CD14-positive monocyte (primary cell): ENCODE measurements at regions not wholly inside any gene's neighbourhood (a gene's known extent, or its start where the extent isn't known, plus 50 kb on each side); places are given as distances from the start of the nearest gene placed in this dataset.

Experiments used
- DNase-seq, 3 donors: peaks; one replicate each; pipeline ENCODE4 v3.0.0-alpha.2; 2011 to 2022
- H2AFZ ChIP-seq: 2 replicates; pipeline ENCODE4 v1.6.0; 2012; ENCODE audit warnings: mild to moderate bottlenecking, low read depth, low read length, inconsistent platforms; ENCODE audit not compliant: insufficient read depth, poor library complexity, severe bottlenecking
- H3K27ac ChIP-seq, 2 donors: 1 replicate in 1 of 2; 2 replicates in 1 of 2; pipeline ENCODE4 v1.5.1; 2012 to 2013; ENCODE audit warnings: low read length in 2 of 2, control low read depth in 1 of 2, inconsistent platforms in 1 of 2, low read depth in 1 of 2, mild to moderate bottlenecking in 1 of 2
- H3K27me3 ChIP-seq, 2 donors: one replicate each; pipeline versions ENCODE4 v1.6.0 to v1.6.1; 2011 to 2013; ENCODE audit warnings: low read length in 2 of 2; ENCODE audit not compliant: control insufficient read depth in 2 of 2, insufficient read depth in 2 of 2
- H3K36me3 ChIP-seq, 2 donors: replicated peaks in 1 of 2; 1 replicate in 1 of 2; 2 replicates in 1 of 2; pipeline versions ENCODE4 v1.5.1 to v1.6.1; 2012 to 2013; ENCODE audit warnings: low read length in 2 of 2, control low read depth in 1 of 2, inconsistent platforms in 1 of 2, mild to moderate bottlenecking in 1 of 2; ENCODE audit not compliant: insufficient read depth in 2 of 2, control insufficient read depth in 1 of 2
- H3K4me1 ChIP-seq, 2 donors: 1 replicate in 1 of 2; 2 replicates in 1 of 2; pipeline versions ENCODE4 v1.5.1 to v1.6.1; 2012 to 2013; ENCODE audit warnings: low read length in 2 of 2, control low read depth in 1 of 2, inconsistent platforms in 1 of 2, mild to moderate bottlenecking in 1 of 2, moderate library complexity in 1 of 2; ENCODE audit not compliant: insufficient read depth in 2 of 2, control insufficient read depth in 1 of 2
- H3K4me2 ChIP-seq: replicated peaks from 2 replicates; pipeline ENCODE3; 2012; ENCODE audit warnings: low read length, moderate library complexity, mild to moderate bottlenecking; ENCODE audit not compliant: poor library complexity, severe bottlenecking; ENCODE audit errors: extremely low read depth
- H3K4me3 ChIP-seq, 3 experiments: fragments of 200-600 bp in 1 of 3; sonication (generic) in 1 of 3; replicated peaks in 1 of 3; 1 replicate in 2 of 3; 2 replicates in 1 of 3; pipeline ENCODE4 v1.5.1; 2011 to 2013; ENCODE audit warnings: low read length in 3 of 3, mild to moderate bottlenecking in 3 of 3, control low read depth in 2 of 3, low read depth in 2 of 3, inconsistent platforms in 1 of 3, moderate library complexity in 1 of 3
- H3K79me2 ChIP-seq: 2 replicates; pipeline ENCODE4 v1.6.0; 2012; ENCODE audit warnings: mild to moderate bottlenecking, control low read depth, inconsistent platforms, low read length, moderate library complexity; ENCODE audit not compliant: insufficient read depth
- H3K9ac ChIP-seq: 2 replicates; pipeline ENCODE4 v1.6.0; 2017; ENCODE audit warnings: low read length, mild to moderate bottlenecking; ENCODE audit not compliant: insufficient read depth, poor library complexity, severe bottlenecking
- H3K9me3 ChIP-seq, 2 donors: replicated peaks in 1 of 2; 1 replicate in 1 of 2; 2 replicates in 1 of 2; pipeline versions ENCODE4 v1.5.1 to v1.6.1; 2012 to 2013; ENCODE audit warnings: low read length in 2 of 2, control low read depth in 1 of 2; ENCODE audit not compliant: control insufficient read depth in 1 of 2, insufficient read depth in 1 of 2
- H4K20me1 ChIP-seq: 2 replicates; pipeline ENCODE4 v1.6.0; 2012; ENCODE audit warnings: mild to moderate bottlenecking, low read length, control low read depth, moderate library complexity; ENCODE audit not compliant: insufficient read depth
- H3K27ac Mint-ChIP-seq, 7 donors: one replicate each; pipeline ENCODE4 v1.8.0; 2020; ENCODE audit warnings: mild to moderate bottlenecking in 7 of 7, mixed read lengths in 7 of 7, moderate library complexity in 6 of 7, inconsistent platforms in 2 of 7
- H3K27me3 Mint-ChIP-seq, 3 donors: one replicate each; pipeline ENCODE4 v1.8.0; 2021 to 2022; ENCODE audit warnings: low read depth in 3 of 3, mild to moderate bottlenecking in 3 of 3, mixed read lengths in 3 of 3, moderate library complexity in 3 of 3, inconsistent platforms in 1 of 3
- H3K36me3 Mint-ChIP-seq, 2 donors: one replicate each; pipeline ENCODE4 v1.8.0; 2020; ENCODE audit warnings: mixed read lengths in 2 of 2, inconsistent platforms in 1 of 2, mild to moderate bottlenecking in 1 of 2
- H3K4me1 Mint-ChIP-seq: one replicate; pipeline ENCODE4 v1.8.0; 2020; ENCODE audit warnings: mild to moderate bottlenecking, mixed read lengths
- H3K4me3 Mint-ChIP-seq, 2 donors: one replicate each; pipeline ENCODE4 v1.8.0; 2020; ENCODE audit warnings: mild to moderate bottlenecking in 2 of 2, mixed read lengths in 2 of 2, moderate library complexity in 1 of 2
- H3K9me3 Mint-ChIP-seq, 7 donors: one replicate each; pipeline ENCODE4 v1.8.0; 2020 to 2022; ENCODE audit warnings: mixed read lengths in 7 of 7, mild to moderate bottlenecking in 6 of 7, moderate library complexity in 6 of 7, inconsistent platforms in 2 of 7
- WGBS: methylation state at CpG from one replicate; pipeline ENCODE4 v1.1.5; 2013; ENCODE audit warnings: missing lambda C conversion rate; ENCODE audit not compliant: insufficient coverage; 5-methylcytosine and 5-hydroxymethylcytosine counted together
- intact Hi-C, 2 donors: fragments of 100-400 bp; cut with micrococcal nuclease; formaldehyde crosslinking; loops; one replicate each; pipeline versions ENCODE4 v1.15.0 to v1.15.1; 2023
- TF ChIP-seq, protein P1 (sequence below): fragments of 200-600 bp; IDR thresholded peaks from one replicate; pipeline ENCODE4 v1.8.0; 2022; ENCODE audit warnings: antibody characterized with exemption, mild to moderate bottlenecking

DNA sequence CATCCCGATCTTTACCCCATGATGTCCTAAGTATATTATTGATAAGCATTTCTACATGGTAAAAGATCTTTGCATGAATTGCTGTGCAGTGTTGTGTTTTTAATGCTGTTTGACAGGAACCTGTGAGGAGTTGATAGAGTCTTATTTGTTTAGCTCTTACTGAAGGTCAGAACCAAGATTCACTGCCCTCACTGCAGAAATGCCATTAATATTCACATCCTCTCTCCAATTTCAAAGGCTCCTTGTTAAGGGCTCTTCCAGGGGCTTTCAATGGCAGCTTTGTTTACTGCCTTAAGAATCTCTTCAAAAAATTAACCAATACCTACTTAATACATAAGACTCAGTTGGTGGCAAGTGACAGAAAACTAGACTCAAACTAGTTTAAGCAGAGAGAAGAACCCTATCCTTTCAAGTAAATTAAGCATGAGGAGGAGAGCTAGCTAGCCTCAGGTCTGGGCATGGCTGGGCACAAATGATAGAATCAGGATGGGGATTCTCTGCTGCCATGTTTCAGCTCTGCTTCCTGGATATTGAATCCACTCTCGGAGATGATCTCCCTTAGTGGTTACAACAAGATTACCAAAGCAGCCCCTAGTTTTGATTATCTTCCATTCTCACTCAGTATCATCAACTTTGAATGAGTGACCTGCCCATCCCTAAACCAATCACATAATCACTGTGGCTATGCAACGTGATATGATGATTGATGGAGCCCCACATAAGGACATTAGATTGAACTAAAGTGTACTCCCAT, 311.8 kb downstream of the CDH11 start:
- no peak overlapping the region for H3K4me3 ChIP-seq
- H3K27me3 ChIP-seq = no peaks in the 10 kb centered on the region
- no peaks in the 10 kb centered on the region for H3K4me1 ChIP-seq
- H3K9me3 ChIP-seq = no peaks in the 10 kb centered on the region
- TF ChIP-seq, protein P1, sequence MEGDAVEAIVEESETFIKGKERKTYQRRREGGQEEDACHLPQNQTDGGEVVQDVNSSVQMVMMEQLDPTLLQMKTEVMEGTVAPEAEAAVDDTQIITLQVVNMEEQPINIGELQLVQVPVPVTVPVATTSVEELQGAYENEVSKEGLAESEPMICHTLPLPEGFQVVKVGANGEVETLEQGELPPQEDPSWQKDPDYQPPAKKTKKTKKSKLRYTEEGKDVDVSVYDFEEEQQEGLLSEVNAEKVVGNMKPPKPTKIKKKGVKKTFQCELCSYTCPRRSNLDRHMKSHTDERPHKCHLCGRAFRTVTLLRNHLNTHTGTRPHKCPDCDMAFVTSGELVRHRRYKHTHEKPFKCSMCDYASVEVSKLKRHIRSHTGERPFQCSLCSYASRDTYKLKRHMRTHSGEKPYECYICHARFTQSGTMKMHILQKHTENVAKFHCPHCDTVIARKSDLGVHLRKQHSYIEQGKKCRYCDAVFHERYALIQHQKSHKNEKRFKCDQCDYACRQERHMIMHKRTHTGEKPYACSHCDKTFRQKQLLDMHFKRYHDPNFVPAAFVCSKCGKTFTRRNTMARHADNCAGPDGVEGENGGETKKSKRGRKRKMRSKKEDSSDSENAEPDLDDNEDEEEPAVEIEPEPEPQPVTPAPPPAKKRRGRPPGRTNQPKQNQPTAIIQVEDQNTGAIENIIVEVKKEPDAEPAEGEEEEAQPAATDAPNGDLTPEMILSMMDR = no peak
- H3K4me2 ChIP-seq = no peak overlapping the region
- H3K36me3 ChIP-seq = no peaks in the 10 kb centered on the region
- 89% methylated on average over 1 of the region's 3 CpGs for WGBS
- no peaks in the 10 kb centered on the region for H3K79me2 ChIP-seq
- Mint-ChIP-seq H3K4me3 (no peak overlapping the region), H3K27ac (no peak overlapping the region), H3K27me3 (peaks cover 0 to 1% (median 0%) of the 10 kb centered on the region in 3 donors), H3K9me3 (peaks cover 0 to 4% (median 0%) of the 10 kb centered on the region in 7 donors), H3K36me3 (no peaks in the 10 kb centered on the region), H3K4me1 (no peaks in the 10 kb centered on the region)
- no peak overlapping the region for H3K9ac ChIP-seq
- DNase-seq = no peak
- H2AFZ ChIP-seq = no peak overlapping the region
- intact Hi-C loops = no loop called here
- no peaks in the 10 kb centered on the region for H4K20me1 ChIP-seq
- no peak overlapping the region for H3K27ac ChIP-seq

DNA sequence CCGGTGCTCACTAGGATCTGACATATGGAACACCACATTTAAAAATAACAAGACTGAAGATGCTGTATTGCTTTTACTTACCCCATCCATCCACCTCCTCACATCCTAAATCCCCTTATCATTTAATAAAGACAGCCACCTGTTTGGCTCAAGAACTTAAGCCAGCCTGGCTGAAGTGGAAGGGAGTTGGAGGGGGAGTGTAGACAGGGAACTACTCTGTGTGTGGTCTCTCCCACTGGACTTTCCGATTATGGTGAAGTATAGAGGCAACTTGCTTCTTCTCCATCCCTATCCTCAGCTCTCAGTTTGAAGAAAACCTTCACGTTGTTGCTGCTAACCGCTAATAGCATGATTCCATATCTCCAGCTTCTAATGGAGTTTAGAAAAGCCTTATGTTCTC, 313.4 kb downstream of the CDH11 start:
- H3K9ac ChIP-seq = no peak overlapping the region
- no peak overlapping the region for H3K27ac ChIP-seq
- Mint-ChIP-seq H3K9me3 (peaks cover 0 to 2% (median 0%) of the 10 kb centered on the region in 7 donors), H3K36me3 (no peaks in the 10 kb centered on the region), H3K4me3 (no peak overlapping the region), H3K27ac (no peak overlapping the region), H3K4me1 (no peaks in the 10 kb centered on the region), H3K27me3 (peaks cover 0 to 1% (median 0%) of the 10 kb centered on the region in 3 donors)
- H3K27me3 ChIP-seq = no peaks in the 10 kb centered on the region
- H3K36me3 ChIP-seq = no peaks in the 10 kb centered on the region
- H2AFZ ChIP-seq = no peak overlapping the region
- H3K79me2 ChIP-seq = no peaks in the 10 kb centered on the region
- WGBS = 100% methylated on average over 1 of the region's 4 CpGs
- TF ChIP-seq, protein P1 = no peak
- H3K4me1 ChIP-seq = no peaks in the 10 kb centered on the region
- intact Hi-C loops = no loop called here
- no peaks in the 10 kb centered on the region for H3K9me3 ChIP-seq
- no peak overlapping the region for H3K4me3 ChIP-seq
- H3K4me2 ChIP-seq = no peak overlapping the region
- H4K20me1 ChIP-seq = no peaks in the 10 kb centered on the region
- no peak for DNase-seq
